Gastrocnemius medialis (tissue), 4 donors: ENCODE measurements at regions not wholly inside any gene's neighbourhood (a gene's known extent, or its start where the extent isn't known, plus 50 kb on each side); places are given as distances from the start of the nearest gene placed in this dataset.

Experiments
- POLR2A ChIP-seq, 2 donors: fragments of 450-650 bp; IDR thresholded peaks; one replicate each; pipeline ENCODE4 v1.6.1; 2017; ENCODE audit warnings: antibody characterized with exemption in 2 of 2, mild to moderate bottlenecking in 2 of 2, moderate library complexity in 2 of 2
- TF ChIP-seq, protein P1 (sequence below), 5 experiments: fragments of 450-650 bp in 3 of 5; fragments of 200-600 bp in 2 of 5; sonication (generic) in 2 of 5; IDR thresholded peaks in 4 of 5; conservative IDR thresholded peaks in 1 of 5; 1 replicate in 4 of 5; 2 replicates in 1 of 5; pipeline ENCODE4 v1.5.1; 2016 to 2019; ENCODE audit warnings: antibody characterized with exemption in 5 of 5, mild to moderate bottlenecking in 3 of 5, moderate library complexity in 3 of 5

DNA sequence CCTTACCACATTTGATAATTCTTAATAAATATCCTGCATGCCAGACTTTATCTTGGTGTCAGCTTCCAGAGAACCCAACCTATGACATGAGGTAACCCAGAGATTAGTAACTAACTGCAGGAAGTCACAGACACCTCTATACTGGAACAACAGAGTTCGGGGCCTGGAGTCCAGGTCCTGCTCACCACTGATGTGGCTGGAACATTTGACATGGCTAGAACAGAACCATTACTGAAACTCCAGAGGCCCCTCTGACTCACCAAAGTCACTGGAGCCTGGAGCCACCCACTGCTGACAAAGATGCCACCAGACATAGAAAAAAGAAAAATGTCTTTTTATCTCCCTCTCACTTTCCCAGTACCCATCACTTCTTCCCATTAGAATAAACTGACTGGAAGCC, 403.7 kb downstream of the MID1IP1 start:
- TF ChIP-seq POLR2A (IDR thresholded peaks at IDR 0.05) = no peak
- TF ChIP-seq, protein P1, sequence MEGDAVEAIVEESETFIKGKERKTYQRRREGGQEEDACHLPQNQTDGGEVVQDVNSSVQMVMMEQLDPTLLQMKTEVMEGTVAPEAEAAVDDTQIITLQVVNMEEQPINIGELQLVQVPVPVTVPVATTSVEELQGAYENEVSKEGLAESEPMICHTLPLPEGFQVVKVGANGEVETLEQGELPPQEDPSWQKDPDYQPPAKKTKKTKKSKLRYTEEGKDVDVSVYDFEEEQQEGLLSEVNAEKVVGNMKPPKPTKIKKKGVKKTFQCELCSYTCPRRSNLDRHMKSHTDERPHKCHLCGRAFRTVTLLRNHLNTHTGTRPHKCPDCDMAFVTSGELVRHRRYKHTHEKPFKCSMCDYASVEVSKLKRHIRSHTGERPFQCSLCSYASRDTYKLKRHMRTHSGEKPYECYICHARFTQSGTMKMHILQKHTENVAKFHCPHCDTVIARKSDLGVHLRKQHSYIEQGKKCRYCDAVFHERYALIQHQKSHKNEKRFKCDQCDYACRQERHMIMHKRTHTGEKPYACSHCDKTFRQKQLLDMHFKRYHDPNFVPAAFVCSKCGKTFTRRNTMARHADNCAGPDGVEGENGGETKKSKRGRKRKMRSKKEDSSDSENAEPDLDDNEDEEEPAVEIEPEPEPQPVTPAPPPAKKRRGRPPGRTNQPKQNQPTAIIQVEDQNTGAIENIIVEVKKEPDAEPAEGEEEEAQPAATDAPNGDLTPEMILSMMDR (IDR thresholded peaks at IDR 0.05 in 4 of 5, conservative IDR thresholded peaks at IDR 0.05 in 1 of 5) = no peak
